Upper lobe of left lung (tissue), 6 donors: ENCODE measurements at regions not wholly inside any gene's neighbourhood (a gene's known extent, or its start where the extent isn't known, plus 50 kb on each side); places are given as distances from the start of the nearest gene placed in this dataset.
"Not testable (repeated sequence)": the region's sequence is repeated elsewhere in the genome, so short reads cannot be mapped to it uniquely, and the experiment has no call there.

Experiments
- ATAC-seq, 2 donors: fragments of 200-7000 bp; cut with Tn5 transposase; one replicate each; pipeline ENCODE4 v1.9.1; 2022; ENCODE audit warnings: mild to moderate bottlenecking in 2 of 2, moderate library complexity in 2 of 2; ENCODE audit not compliant: low FRiP score in 2 of 2
- DNase-seq, 2 donors: peaks; one replicate each; pipeline ENCODE4 v3.0.0-alpha.2; 2019 to 2020
- H3K27ac ChIP-seq, 4 donors: fragments of 200-600 bp; sonication (generic); one replicate each; pipeline ENCODE4 v1.5.1; 2016 to 2019
- H3K27me3 ChIP-seq, 4 donors: fragments of 200-600 bp; sonication (generic); one replicate each; pipeline ENCODE4 v1.5.1; 2017 to 2019
- H3K36me3 ChIP-seq, 4 donors: fragments of 200-600 bp; sonication (generic); one replicate each; pipeline ENCODE4 v1.5.1; 2016 to 2019
- H3K4me1 ChIP-seq, 4 donors: fragments of 200-600 bp; sonication (generic); one replicate each; pipeline ENCODE4 v1.5.1; 2018 to 2019
- H3K4me3 ChIP-seq, 4 donors: fragments of 200-600 bp; sonication (generic); one replicate each; pipeline ENCODE4 v1.5.1; 2017 to 2019; ENCODE audit warnings: mild to moderate bottlenecking in 2 of 4, moderate library complexity in 1 of 4
- H3K9me3 ChIP-seq, 4 donors: fragments of 200-600 bp; sonication (generic); one replicate each; pipeline ENCODE4 v1.5.1; 2018 to 2019
- EP300 ChIP-seq, 4 donors: sonication (generic); formaldehyde crosslinking; IDR thresholded peaks; one replicate each; pipeline ENCODE4 v1.5.1; 2017; ENCODE audit warnings: antibody characterized with exemption in 4 of 4, control low read depth in 2 of 4
- POLR2A ChIP-seq, 4 donors: fragments of 450-650 bp; IDR thresholded peaks; one replicate each; pipeline ENCODE4 v1.5.1; 2016 to 2017; ENCODE audit warnings: antibody characterized with exemption in 4 of 4, mild to moderate bottlenecking in 2 of 4
- POLR2AphosphoS5 ChIP-seq, 2 donors: sonication (generic); formaldehyde crosslinking; IDR thresholded peaks; one replicate each; pipeline ENCODE4 v1.5.1; 2017; ENCODE audit warnings: antibody characterized with exemption in 2 of 2
- WGBS, 2 donors: methylation state at CpG; one replicate each; pipeline ENCODE4 v1.1.5; 2017 to 2018; 5-methylcytosine and 5-hydroxymethylcytosine counted together
- TF ChIP-seq, protein P1 (sequence below), 6 experiments: fragments of 450-650 bp in 4 of 6; fragments of 200-600 bp in 2 of 6; sonication (generic) in 2 of 6; IDR thresholded peaks; one replicate each; pipeline ENCODE4 v1.5.1; 2016 to 2019; ENCODE audit warnings: antibody characterized with exemption in 6 of 6
- donor health status: DM: no; HTN: no; CAD: no; lungs with moderate emphysema.
- donor health status: DM: no; HTN: yes; CAD: no; lungs with severe emphysema.

DNA sequence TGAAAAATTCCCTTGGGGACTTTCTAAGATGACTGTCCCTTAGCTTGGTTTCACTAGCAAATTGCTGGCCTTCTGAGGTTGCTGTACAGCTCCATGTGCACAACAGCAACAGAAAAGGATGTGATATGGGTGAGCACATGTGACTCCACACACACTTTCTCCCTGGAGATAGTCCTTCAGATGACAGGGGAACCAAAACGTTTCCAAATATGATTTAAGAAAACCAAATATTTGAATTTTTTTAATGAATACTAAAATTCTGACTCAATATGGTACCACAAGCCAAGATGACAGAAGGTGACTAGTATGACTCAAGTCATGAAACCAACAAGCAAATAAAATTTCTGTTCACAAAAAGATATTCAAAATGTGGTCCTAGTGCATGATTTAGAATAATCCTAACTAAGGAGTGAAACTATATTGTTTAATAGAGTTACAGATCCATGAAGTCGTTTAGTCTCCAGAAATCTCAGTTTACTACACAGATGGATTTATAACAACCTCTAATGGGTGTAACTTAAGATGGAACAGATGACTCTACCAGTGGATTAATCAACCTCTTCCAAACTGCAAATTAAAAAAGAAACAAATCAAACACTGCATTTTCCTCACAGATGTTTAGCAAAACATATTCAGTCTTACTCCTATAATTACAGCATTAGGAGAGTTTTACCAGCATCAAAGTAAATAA, 144.8 kb upstream of the PIK3R1 start:
- H3K36me3 ChIP-seq: no peaks in the 10 kb centered on the region
- H3K9me3 ChIP-seq: no peaks in the 10 kb centered on the region
- H3K27me3 ChIP-seq: no peaks in the 10 kb centered on the region
- DNase-seq (no peak), ATAC-seq (peak in 1 of 2 donors; percentile 29)
- no peak for TF ChIP-seq EP300 (IDR thresholded peaks at IDR 0.05)
- TF ChIP-seq, protein P1, sequence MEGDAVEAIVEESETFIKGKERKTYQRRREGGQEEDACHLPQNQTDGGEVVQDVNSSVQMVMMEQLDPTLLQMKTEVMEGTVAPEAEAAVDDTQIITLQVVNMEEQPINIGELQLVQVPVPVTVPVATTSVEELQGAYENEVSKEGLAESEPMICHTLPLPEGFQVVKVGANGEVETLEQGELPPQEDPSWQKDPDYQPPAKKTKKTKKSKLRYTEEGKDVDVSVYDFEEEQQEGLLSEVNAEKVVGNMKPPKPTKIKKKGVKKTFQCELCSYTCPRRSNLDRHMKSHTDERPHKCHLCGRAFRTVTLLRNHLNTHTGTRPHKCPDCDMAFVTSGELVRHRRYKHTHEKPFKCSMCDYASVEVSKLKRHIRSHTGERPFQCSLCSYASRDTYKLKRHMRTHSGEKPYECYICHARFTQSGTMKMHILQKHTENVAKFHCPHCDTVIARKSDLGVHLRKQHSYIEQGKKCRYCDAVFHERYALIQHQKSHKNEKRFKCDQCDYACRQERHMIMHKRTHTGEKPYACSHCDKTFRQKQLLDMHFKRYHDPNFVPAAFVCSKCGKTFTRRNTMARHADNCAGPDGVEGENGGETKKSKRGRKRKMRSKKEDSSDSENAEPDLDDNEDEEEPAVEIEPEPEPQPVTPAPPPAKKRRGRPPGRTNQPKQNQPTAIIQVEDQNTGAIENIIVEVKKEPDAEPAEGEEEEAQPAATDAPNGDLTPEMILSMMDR (IDR thresholded peaks at IDR 0.05): no peak
- TF ChIP-seq POLR2AphosphoS5 (IDR thresholded peaks at IDR 0.05): no peak
- TF ChIP-seq POLR2A (IDR thresholded peaks at IDR 0.05): no peak
- 42 to 50% methylated on average over 2 of the region's 2 CpGs for WGBS, 2 donors
- H3K27ac ChIP-seq: no peak overlapping the region
- H3K4me3 ChIP-seq: no peak overlapping the region
- peaks cover 0 to 5% (median 0%) of the 10 kb centered on the region in 4 donors for H3K4me1 ChIP-seq

DNA sequence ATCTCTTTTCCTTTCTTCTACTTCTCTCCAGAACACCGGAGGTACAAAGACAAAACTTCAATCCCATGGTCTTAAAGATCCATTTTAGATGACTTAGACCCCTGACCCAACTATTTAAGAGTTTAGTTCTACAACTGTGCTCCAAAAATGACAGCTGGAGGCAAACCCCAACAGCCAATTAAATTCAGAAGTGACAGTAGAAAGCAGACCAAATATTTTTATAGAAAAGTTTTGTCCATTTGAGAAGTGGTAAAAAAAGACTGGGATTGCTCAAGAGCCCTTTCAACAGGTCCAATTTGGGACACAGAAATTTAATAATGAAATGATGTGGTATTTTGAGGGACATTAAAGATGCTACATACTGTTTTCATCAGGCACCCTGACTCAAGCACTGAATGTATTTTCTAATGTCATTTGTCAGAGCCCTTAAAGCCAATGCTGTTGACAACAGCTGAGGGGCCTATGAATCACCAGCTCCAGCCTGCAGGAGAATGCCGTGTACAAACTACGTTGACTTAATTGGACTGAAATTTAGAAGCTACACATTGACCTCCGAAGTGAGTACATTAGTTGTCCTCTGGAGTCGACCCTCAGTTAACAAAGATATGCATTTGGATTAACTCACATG, 147.5 kb upstream of the PIK3R1 start:
- Histone ChIP-seq H3K36me3 (no peaks in the 10 kb centered on the region), H3K27ac (peak overlapping the region in 3 of 4 donors; percentile 5 to 44 (median 17)), H3K4me1 (no peaks in the 10 kb centered on the region), H3K9me3 (peaks cover 0 to 7% (median 0%) of the 10 kb centered on the region in 4 donors), H3K27me3 (no peaks in the 10 kb centered on the region), H3K4me3 (no peak overlapping the region)
- no peak for DNase-seq
- 80 to 85% methylated on average over 5 of the region's 5 CpGs for WGBS, 2 donors
- no peak for ATAC-seq
- no peak for TF ChIP-seq EP300 (IDR thresholded peaks at IDR 0.05)
- no peak for TF ChIP-seq POLR2AphosphoS5 (IDR thresholded peaks at IDR 0.05)
- TF ChIP-seq, protein P1 (IDR thresholded peaks at IDR 0.05): no peak
- no peak for TF ChIP-seq POLR2A (IDR thresholded peaks at IDR 0.05)

DNA sequence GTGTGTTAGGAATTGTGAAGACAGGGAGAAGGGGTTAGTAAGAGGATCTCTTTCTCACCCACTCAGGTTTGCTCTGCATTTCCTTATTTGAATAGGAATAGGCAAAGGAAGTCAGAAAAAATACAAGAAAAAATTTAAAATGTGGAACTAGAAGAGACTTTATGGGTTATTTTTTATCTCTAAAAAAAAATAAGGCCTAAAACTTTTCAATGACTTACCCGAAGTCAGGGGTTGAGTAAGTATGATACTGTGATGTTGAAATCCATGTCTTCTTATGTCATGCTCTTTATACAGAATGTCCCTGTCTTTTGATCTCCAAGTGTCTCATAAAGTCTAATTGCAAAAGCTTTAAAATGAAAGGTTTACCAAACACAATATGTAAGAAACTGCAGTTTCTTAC, 148.3 kb upstream of the PIK3R1 start:
- H3K36me3 ChIP-seq: no peaks in the 10 kb centered on the region
- TF ChIP-seq POLR2A (IDR thresholded peaks at IDR 0.05) (no peak), EP300 (IDR thresholded peaks at IDR 0.05) (peak in 1 of 4 donors; percentile 28), POLR2AphosphoS5 (IDR thresholded peaks at IDR 0.05) (peak in 1 of 2 donors; percentile 32)
- TF ChIP-seq, protein P1 (IDR thresholded peaks at IDR 0.05): no peak
- H3K27me3 ChIP-seq: no peaks in the 10 kb centered on the region
- peak overlapping the region in 3 of 4 donors; percentile 17 to 44 (median 20) for H3K27ac ChIP-seq
- DNase-seq (no peak), ATAC-seq (peak in 1 of 2 donors; percentile 56)
- no peaks in the 10 kb centered on the region for H3K4me1 ChIP-seq
- WGBS, 2 donors: 40% methylated on average over 1 of the region's 1 CpG
- H3K4me3 ChIP-seq: no peak overlapping the region
- H3K9me3 ChIP-seq: peaks cover 0 to 7% (median 0%) of the 10 kb centered on the region in 4 donors

DNA sequence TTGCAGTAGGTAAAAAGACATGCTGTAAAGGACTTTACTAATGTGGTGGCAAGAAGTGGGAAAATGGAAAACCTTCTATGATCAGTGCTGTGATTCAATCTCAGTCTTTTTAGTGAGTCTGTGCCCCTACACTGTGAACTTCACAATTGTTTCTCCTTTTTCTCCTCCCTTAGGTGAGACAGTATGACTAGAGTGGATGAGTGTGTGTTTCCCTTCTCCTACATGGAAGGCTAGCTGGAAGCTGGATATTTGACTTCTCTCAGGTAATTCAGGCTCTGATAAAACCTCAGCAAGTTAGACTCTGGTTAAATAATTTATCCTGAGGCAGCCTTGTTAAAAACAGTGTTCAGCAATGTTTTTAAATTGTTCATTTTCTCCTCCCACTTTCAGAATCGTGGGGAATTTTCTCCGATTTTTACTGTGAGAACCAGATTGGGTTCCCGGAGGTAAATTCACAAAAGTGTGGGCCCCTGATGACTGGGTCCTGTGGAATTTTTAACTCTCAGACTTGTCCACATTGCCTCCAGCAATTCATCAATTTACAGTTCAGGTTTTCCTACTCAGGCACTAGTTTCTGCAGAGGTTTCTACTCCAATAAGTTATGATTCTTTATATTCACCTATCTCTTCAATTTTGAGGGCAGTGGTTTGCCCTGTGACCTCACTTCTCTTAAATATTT, 149.1 kb upstream of the PIK3R1 start:
- Histone ChIP-seq H3K27ac (peak overlapping the region in 2 of 4 donors; percentile 20 to 29), H3K27me3 (no peaks in the 10 kb centered on the region), H3K4me3 (no peak overlapping the region), H3K36me3 (no peaks in the 10 kb centered on the region), H3K9me3 (peaks cover 0 to 9% (median 2%) of the 10 kb centered on the region in 4 donors), H3K4me1 (no peaks in the 10 kb centered on the region)
- no peak for TF ChIP-seq EP300 (IDR thresholded peaks at IDR 0.05)
- no peak for TF ChIP-seq POLR2A (IDR thresholded peaks at IDR 0.05)
- no peak for TF ChIP-seq POLR2AphosphoS5 (IDR thresholded peaks at IDR 0.05)
- TF ChIP-seq, protein P1 (IDR thresholded peaks at IDR 0.05): no peak
- DNase-seq: no peak
- no peak for ATAC-seq
- WGBS, 2 donors: 89 to 91% methylated on average over 3 of the region's 3 CpGs

DNA sequence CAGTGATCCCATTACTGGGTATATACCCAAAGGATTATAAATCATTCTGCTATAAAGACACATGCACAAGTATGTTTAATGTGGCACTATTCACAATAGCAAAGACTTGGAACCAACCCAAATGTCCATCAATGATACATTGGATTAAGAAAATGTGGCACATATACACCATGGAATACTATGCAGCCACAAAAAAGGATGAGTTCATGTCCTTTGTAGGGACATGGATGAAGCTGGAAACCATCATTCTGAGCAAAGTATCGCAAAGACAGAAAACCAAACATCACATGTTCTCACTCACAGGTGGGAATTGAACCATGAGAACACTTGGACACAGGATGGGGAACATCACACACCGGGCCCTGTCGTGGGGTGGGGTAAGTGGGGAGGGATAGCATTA, 150.2 kb upstream of the PIK3R1 start:
- not testable (repeated sequence) for H3K27ac ChIP-seq, H3K27me3 ChIP-seq, H3K4me3 ChIP-seq, H3K36me3 ChIP-seq, H3K4me1 ChIP-seq, DNase-seq, ATAC-seq
- 95 to 96% methylated on average over 3 of the region's 3 CpGs for WGBS, 2 donors
- H3K9me3 ChIP-seq: peaks cover 0 to 13% (median 3%) of the 10 kb centered on the region in 4 donors
